ENCODE measurements at regions not wholly inside any gene's neighbourhood (a gene's known extent, or its start where the extent isn't known, plus 50 kb on each side); places are given as distances from the start of the nearest gene placed in this dataset.
"Not testable (repeated sequence)": the region's sequence is repeated elsewhere in the genome, so short reads cannot be mapped to it uniquely, and the experiment has no call there.

DNA sequence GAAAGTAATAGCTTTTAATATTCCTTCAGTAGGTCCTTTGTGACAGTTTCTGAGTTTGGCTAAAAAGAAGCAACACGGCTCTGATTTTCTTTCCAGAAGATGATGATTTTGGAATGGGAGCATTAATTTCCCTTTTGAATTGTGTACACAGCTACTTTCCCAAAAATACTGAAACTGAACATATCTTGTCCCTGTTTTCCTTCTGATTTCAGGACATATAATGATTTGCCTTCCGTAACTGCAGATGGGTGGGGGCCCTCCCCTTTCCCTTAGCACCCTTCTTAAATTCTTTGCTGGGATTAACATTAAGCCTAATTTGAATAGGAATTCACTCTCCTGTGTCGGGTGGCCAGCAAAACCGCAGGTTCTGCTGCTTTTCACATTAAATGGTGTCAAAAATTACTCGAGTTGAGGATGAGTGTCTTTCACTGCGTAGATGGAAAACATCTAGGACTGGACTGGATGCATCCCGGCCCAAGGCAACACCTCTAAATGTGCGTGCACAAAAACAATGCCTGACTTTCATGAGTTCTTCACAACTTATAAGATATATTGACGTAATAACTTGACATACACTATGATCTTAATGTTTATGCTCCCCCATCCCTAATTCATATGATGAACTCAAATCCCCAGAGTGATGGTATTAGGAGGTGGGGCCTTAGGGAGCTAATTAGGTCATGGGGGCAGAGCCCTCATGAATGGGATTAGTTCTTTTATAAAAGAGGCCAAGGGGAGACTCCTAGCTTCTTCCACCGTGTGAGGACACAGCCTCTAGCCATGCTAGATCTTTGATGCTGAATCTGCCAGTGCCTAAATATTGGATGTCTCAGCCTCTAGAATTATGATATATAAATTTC is 158.1 kb downstream of the AEBP2 start:
- 54% methylated on average over 10 of the region's 10 CpGs for WGBS
- Histone ChIP-seq H3K9me3 (ENCODE audit: insufficient read depth, low read depth, low read length) (no peaks in the 10 kb centered on the region), H3K4me1 (ENCODE audit: insufficient read depth, low read length) (peaks cover 16% of the 10 kb centered on the region), H3K4me3 (ENCODE audit: low read length) (no peak overlapping the region), H3K27ac (ENCODE audit: low read depth, low read length) (peak overlapping the region; percentile 55; the same call in 1 of the 2 replicates), H3K27me3 (ENCODE audit: insufficient read depth, low read length) (no peaks in the 10 kb centered on the region), H3K9ac (ENCODE audit: low read depth, low read length) (no peak overlapping the region), H3K36me3 (ENCODE audit: insufficient read depth, low read length) (no peaks in the 10 kb centered on the region)

DNA sequence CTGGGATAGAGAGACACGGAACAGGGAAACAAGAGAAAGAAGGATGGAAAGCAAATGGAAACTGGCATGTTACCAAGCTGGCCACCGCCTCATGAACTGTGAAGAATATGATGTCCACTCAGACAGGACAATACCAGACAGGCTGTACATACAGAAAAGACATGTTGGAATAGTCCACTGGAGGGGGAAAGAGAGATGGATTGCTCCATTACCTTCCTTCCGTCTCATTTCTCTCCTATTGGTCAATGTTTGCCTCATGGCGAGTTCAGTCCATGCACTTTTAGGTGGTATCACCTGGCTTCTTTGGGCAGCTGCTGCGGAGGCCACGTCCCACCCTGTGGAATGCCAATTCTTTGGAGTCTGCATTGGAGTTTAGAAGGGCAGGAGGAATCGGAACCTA is 166.4 kb downstream of the AEBP2 start:
- WGBS = 95% methylated on average over 7 of the region's 7 CpGs

DNA sequence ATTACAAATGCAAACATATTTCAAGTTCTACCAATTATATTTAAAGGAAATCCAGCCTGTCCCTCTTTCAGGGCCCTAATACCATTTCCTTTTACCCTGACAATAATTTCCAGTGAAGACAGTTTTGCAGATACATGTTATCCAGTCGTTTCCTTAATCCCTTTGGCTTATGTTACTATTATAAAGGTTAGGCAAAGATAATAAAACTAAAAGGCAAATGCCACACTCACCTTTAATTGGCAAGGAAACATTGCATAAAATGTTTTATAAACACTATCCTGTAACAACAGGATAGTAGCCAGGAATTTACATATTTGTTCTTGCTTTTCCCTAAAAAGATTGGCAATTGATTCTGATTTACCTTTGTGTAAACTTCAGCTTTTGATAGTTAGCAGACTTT is 168.7 kb downstream of the AEBP2 start:
- H3K27ac ChIP-seq (ENCODE audit: low read depth, low read length) = no peak overlapping the region
- no peaks in the 10 kb centered on the region for H3K36me3 ChIP-seq (ENCODE audit: insufficient read depth, low read length)
- no CpG with 5 or more reads among the region's 1 CpG for WGBS
- H3K4me1 ChIP-seq (ENCODE audit: insufficient read depth, low read length) = no peaks in the 10 kb centered on the region
- H3K27me3 ChIP-seq (ENCODE audit: insufficient read depth, low read length) = no peaks in the 10 kb centered on the region
- no peak overlapping the region for H3K4me3 ChIP-seq (ENCODE audit: low read length)
- H3K9ac ChIP-seq (ENCODE audit: low read depth, low read length) = no peak overlapping the region
- H3K9me3 ChIP-seq (ENCODE audit: insufficient read depth, low read depth, low read length) = peaks cover 7% of the 10 kb centered on the region

More for the DNA sequence above, 166.4 kb downstream of the AEBP2 start:
- Histone ChIP-seq H3K9me3 (ENCODE audit: insufficient read depth, low read depth, low read length) (no peaks in the 10 kb centered on the region), H3K4me3 (ENCODE audit: low read length) (no peak overlapping the region), H3K27me3 (ENCODE audit: insufficient read depth, low read length) (no peaks in the 10 kb centered on the region), H3K36me3 (ENCODE audit: insufficient read depth, low read length) (no peaks in the 10 kb centered on the region), H3K4me1 (ENCODE audit: insufficient read depth, low read length) (no peaks in the 10 kb centered on the region), H3K27ac (ENCODE audit: low read depth, low read length) (no peak overlapping the region), H3K9ac (ENCODE audit: low read depth, low read length) (no peak overlapping the region)

DNA sequence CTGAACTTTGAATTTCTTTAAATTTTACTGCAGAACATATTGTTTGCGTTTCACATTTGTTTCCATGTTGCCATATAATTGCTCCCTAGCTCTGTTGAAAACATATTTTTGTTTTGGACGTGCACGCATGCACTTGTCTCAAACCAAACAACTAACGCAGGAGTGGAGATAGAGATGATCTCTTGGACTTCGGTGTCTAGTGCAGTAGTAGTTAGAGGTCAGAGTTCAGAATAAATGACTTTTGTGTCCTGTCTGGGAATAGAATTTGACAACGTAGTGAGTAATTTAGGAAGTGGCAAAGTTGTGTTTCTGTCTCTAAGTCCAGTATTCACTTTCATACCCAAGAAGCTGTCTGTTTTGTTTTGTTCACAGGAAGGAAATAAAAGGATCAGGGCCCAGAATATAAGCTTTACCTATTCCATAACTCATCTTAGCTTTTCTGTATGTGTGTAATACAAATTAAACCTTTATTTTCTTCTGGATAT is 173.8 kb downstream of the AEBP2 start:
- Histone ChIP-seq H3K4me1 (ENCODE audit: insufficient read depth, low read length) (peaks cover 10% of the 10 kb centered on the region), H3K4me3 (ENCODE audit: low read length) (no peak overlapping the region), H3K9ac (ENCODE audit: low read depth, low read length) (no peak overlapping the region), H3K27ac (ENCODE audit: low read depth, low read length) (no peak overlapping the region), H3K9me3 (ENCODE audit: insufficient read depth, low read depth, low read length) (peaks cover 7% of the 10 kb centered on the region), H3K36me3 (ENCODE audit: insufficient read depth, low read length) (no peaks in the 10 kb centered on the region), H3K27me3 (ENCODE audit: insufficient read depth, low read length) (no peaks in the 10 kb centered on the region)
- WGBS = 96% methylated on average over 6 of the region's 6 CpGs

DNA sequence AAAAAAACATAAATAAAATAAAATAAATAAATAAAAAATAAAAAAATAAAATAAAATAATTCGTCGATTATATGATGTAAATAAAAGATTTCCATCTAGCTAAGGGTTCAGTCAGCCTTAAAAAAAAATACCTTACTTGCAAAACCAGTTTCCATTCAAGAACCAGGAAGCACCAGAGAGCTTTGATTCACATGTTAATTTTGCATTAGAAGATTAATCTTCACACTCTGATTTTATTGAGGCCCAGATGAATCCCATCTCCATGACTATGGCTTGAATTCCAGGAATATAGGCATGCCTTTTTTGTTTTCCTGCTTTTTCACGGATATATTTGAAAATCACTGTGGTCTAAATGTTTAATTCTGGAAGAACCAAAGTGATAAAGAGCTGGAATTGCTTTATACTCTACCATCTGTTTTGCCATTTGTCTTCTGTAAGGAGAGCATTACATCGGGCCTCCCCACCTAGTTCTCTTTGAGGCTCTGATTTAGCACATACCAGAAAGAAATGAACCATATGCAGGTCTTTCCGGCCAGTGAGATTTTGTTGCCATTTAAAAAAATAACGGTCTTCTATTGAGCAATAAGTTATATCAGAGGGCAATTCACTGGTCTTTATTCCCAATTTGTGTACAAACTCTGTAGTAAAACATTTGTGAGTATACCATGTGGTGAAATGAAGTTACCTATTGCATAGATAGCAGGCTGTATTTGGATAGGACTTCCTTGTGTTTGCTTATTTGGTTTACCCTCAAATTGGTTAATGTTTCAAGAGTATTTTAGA is 175.5 kb downstream of the AEBP2 start:
- H3K36me3 ChIP-seq (ENCODE audit: insufficient read depth, low read length) = no peaks in the 10 kb centered on the region
- no peak overlapping the region for H3K4me3 ChIP-seq (ENCODE audit: low read length)
- no peak overlapping the region for H3K9ac ChIP-seq (ENCODE audit: low read depth, low read length)
- peaks cover 7% of the 10 kb centered on the region for H3K9me3 ChIP-seq (ENCODE audit: insufficient read depth, low read depth, low read length)
- H3K4me1 ChIP-seq (ENCODE audit: insufficient read depth, low read length) = peaks cover 10% of the 10 kb centered on the region
- 75% methylated on average over 4 of the region's 6 CpGs for WGBS
- no peaks in the 10 kb centered on the region for H3K27me3 ChIP-seq (ENCODE audit: insufficient read depth, low read length)
- H3K27ac ChIP-seq (ENCODE audit: low read depth, low read length) = peak overlapping the region; percentile 34; the same call in 1 of the 2 replicates

DNA sequence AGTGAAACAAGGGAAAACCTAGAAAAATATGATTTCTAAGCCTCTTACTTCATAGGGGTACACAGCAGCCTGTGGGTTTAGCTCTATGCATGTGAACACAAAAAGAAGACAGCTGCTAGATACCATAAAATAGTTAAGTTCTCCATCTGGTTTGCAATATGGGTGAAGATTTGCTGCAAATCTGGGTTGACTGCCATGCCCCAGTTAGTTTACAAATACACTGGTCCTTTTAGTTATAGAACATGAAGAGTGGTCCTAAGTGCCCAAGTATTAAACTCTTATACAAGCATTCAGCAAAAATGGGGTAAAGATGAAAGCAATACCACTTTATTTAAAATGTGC is 176.1 kb downstream of the AEBP2 start:
- peak overlapping the region; percentile 34; the same call in 1 of the 2 replicates for H3K27ac ChIP-seq (ENCODE audit: low read depth, low read length)
- H3K9me3 ChIP-seq (ENCODE audit: insufficient read depth, low read depth, low read length) = peaks cover 7% of the 10 kb centered on the region
- H3K4me3 ChIP-seq (ENCODE audit: low read length) = no peak overlapping the region
- peaks cover 10% of the 10 kb centered on the region for H3K4me1 ChIP-seq (ENCODE audit: insufficient read depth, low read length)
- no peaks in the 10 kb centered on the region for H3K36me3 ChIP-seq (ENCODE audit: insufficient read depth, low read length)
- H3K9ac ChIP-seq (ENCODE audit: low read depth, low read length) = no peak overlapping the region
- H3K27me3 ChIP-seq (ENCODE audit: insufficient read depth, low read length) = no peaks in the 10 kb centered on the region

DNA sequence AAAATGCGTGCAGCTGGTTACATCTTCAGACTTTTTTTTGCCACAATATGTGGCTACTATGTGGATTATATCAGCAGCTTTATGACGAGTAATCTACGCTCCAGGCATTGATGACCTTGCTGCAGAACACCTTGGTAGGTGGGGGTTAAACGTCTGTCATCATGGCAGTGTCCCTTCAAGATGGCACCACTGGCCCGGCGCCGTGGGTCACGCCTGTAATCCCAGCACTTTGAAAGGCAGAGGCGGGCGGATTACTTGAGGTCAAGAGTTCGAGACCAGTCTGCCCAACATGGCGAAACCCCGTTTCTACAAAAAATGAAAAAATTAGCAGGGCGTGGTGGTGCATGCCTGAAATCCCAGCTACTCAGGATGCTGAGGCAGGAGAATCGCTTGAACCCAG is 177.5 kb downstream of the AEBP2 start:
- WGBS = 95% methylated on average over 15 of the region's 15 CpGs
- H3K4me3 ChIP-seq (ENCODE audit: low read length) = no peak overlapping the region
- H3K27ac ChIP-seq (ENCODE audit: low read depth, low read length) = no peak overlapping the region
- no peaks in the 10 kb centered on the region for H3K27me3 ChIP-seq (ENCODE audit: insufficient read depth, low read length)
- H3K4me1 ChIP-seq (ENCODE audit: insufficient read depth, low read length) = peaks cover 10% of the 10 kb centered on the region
- H3K36me3 ChIP-seq (ENCODE audit: insufficient read depth, low read length) = no peaks in the 10 kb centered on the region
- no peak overlapping the region for H3K9ac ChIP-seq (ENCODE audit: low read depth, low read length)
- no peaks in the 10 kb centered on the region for H3K9me3 ChIP-seq (ENCODE audit: insufficient read depth, low read depth, low read length)

DNA sequence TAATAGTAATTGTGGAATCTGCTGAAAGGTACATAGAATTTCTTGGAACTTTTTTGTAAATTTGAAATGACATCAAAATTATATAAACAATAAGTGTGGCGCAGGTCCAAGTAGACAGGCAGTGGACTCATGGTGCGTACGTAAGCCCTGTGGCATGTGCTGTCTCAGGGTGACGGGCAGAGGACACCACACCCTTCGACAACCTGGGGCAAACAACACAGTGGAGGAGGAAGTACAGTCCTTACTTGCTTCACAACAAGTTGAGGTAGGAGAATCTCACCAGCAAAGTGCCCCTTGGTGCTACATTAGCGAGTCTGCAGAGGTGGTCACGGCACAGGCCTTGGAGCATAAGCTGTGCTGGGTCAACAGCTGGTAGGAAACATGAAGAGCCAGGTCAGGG is 180.9 kb downstream of the AEBP2 start:
- no peaks in the 10 kb centered on the region for H3K9me3 ChIP-seq (ENCODE audit: insufficient read depth, low read depth, low read length)

DNA sequence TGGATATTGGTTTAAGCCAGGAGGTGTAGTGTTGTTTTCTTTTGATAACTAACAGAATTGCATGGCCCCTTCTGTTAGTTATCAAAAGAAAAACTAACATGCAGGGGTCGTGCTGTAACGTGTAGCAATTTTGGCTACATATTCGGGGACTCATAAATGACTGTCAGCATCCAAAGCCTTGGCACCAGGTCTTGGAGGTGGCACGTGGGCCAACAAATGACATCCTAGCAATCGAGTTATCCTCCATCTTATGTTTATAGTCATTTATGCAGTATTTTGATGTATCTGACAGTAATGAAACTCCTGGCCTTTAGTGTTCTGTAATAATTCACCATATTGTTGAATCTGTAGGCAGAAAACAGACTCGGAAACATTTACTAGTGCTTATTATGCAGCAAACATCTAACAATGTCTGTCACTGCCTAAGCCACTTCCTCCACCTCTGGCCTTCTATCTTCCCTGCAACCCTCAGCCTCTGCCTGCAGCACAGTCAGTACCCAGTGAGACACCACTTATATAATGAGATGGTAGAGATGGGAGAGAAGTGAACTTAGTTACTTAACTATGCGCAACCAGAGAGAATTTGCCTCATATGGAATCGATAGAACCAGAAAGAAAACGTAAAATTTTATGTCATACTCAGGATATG is 184.6 kb downstream of the AEBP2 start:
- 91% methylated on average over 9 of the region's 9 CpGs for WGBS
- H3K9ac ChIP-seq (ENCODE audit: low read depth, low read length) = no peak overlapping the region
- no peak overlapping the region for H3K4me3 ChIP-seq (ENCODE audit: low read length)
- no peaks in the 10 kb centered on the region; the same call in 1 of the 2 replicates for H3K4me1 ChIP-seq (ENCODE audit: insufficient read depth, low read length)
- no peaks in the 10 kb centered on the region for H3K36me3 ChIP-seq (ENCODE audit: insufficient read depth, low read length)
- no peaks in the 10 kb centered on the region for H3K27me3 ChIP-seq (ENCODE audit: insufficient read depth, low read length)
- no peaks in the 10 kb centered on the region for H3K9me3 ChIP-seq (ENCODE audit: insufficient read depth, low read depth, low read length)
- H3K27ac ChIP-seq (ENCODE audit: low read depth, low read length) = no peak overlapping the region

More for the DNA sequence above, 180.9 kb downstream of the AEBP2 start:
- peaks cover 4% of the 10 kb centered on the region for H3K4me1 ChIP-seq (ENCODE audit: insufficient read depth, low read length)
- 93% methylated on average over 7 of the region's 7 CpGs for WGBS
- no peak overlapping the region for H3K9ac ChIP-seq (ENCODE audit: low read depth, low read length)
- H3K27me3 ChIP-seq (ENCODE audit: insufficient read depth, low read length) = no peaks in the 10 kb centered on the region
- no peak overlapping the region for H3K4me3 ChIP-seq (ENCODE audit: low read length)
- no peak overlapping the region for H3K27ac ChIP-seq (ENCODE audit: low read depth, low read length)
- H3K36me3 ChIP-seq (ENCODE audit: insufficient read depth, low read length) = no peaks in the 10 kb centered on the region

DNA sequence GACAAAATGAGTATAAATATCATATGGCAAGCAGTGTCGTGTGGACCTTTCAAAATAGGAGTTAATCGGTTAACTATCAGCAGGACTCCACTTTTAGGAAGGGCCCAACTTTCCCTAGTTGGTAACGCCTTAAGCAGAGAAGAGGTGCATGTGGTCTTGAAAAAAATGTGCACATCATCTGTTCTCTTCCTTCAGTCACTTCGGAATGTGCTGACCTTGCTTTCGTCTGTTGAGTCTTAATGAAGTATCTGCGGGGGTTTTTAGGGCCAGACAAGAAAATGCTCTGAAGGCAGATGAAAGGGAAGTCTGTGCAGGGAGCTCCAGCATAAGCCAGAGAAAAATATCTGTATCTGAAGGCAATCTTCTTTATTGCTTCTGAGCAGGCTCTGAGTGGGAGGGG is 185.2 kb downstream of the AEBP2 start:
- no peak overlapping the region for H3K9ac ChIP-seq (ENCODE audit: low read depth, low read length)
- no peaks in the 10 kb centered on the region for H3K9me3 ChIP-seq (ENCODE audit: insufficient read depth, low read depth, low read length)
- H3K4me3 ChIP-seq (ENCODE audit: low read length) = no peak overlapping the region
- H3K27me3 ChIP-seq (ENCODE audit: insufficient read depth, low read length) = no peaks in the 10 kb centered on the region
- no peak overlapping the region for H3K27ac ChIP-seq (ENCODE audit: low read depth, low read length)
- WGBS = 87% methylated on average over 6 of the region's 6 CpGs
- no peaks in the 10 kb centered on the region; the same call in 1 of the 2 replicates for H3K4me1 ChIP-seq (ENCODE audit: insufficient read depth, low read length)
- no peaks in the 10 kb centered on the region for H3K36me3 ChIP-seq (ENCODE audit: insufficient read depth, low read length)

DNA sequence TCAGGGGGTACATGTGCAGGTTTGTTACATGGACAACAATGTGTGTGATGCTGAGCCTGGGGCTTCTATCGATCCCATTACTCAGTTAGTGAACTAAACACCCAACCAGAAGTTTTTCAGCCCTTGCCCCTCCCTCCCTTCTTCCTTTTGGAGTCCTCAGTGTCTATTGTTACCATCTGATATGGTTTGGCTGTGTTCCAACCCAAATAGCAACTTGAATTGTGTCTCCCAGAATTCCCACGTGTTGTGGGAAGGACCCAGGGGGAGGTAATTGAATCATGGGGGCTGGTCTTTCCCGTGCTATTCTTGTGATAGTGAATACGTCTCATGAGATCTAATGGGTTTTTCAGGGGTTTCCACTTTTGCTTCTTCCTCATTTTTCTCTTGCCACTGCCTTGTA is 186.3 kb downstream of the AEBP2 start:
- not testable (repeated sequence) for H3K36me3 ChIP-seq (ENCODE audit: insufficient read depth, low read length); H3K4me3 ChIP-seq (ENCODE audit: low read length)

More for the DNA sequence above, 186.3 kb downstream of the AEBP2 start:
- H3K4me1 ChIP-seq (ENCODE audit: insufficient read depth, low read length); H3K27me3 ChIP-seq (ENCODE audit: insufficient read depth, low read length); H3K9me3 ChIP-seq (ENCODE audit: insufficient read depth, low read depth, low read length); H3K9ac ChIP-seq (ENCODE audit: low read depth, low read length); H3K27ac ChIP-seq (ENCODE audit: low read depth, low read length): not testable (repeated sequence)
- WGBS = 89% methylated on average over 4 of the region's 4 CpGs

Measured in HUES64 (cell line).